NT2/D1 (cell line): ENCODE measurements at regions not wholly inside any gene's neighbourhood (a gene's known extent, or its start where the extent isn't known, plus 50 kb on each side); places are given as distances from the start of the nearest gene placed in this dataset.

Source experiments
- DNase-seq: peaks from one replicate; pipeline ENCODE4 v3.0.0-alpha.2; 2011; ENCODE audit warnings: low read depth, low spot score
- H3K27me3 ChIP-seq: 2 replicates; pipeline ENCODE4 v1.6.0; 2011; ENCODE audit warnings: mild to moderate bottlenecking; ENCODE audit not compliant: insufficient read length, insufficient read depth
- H3K36me3 ChIP-seq: 2 replicates; pipeline ENCODE4 v1.6.1; 2011; ENCODE audit warnings: mild to moderate bottlenecking, low read length, mixed read lengths; ENCODE audit not compliant: insufficient read depth, insufficient read length
- H3K4me1 ChIP-seq: 2 replicates; pipeline ENCODE4 v1.5.1; 2011; ENCODE audit not compliant: insufficient read depth, insufficient read length
- H3K4me3 ChIP-seq: 2 replicates; pipeline ENCODE4 v1.5.1; 2011; ENCODE audit warnings: low read depth; ENCODE audit not compliant: insufficient read length
- H3K9ac ChIP-seq: 2 replicates; pipeline ENCODE4 v1.6.0; 2011; ENCODE audit warnings: low read depth; ENCODE audit not compliant: insufficient read length
- H3K9me3 ChIP-seq: 2 replicates; pipeline ENCODE4 v1.5.1; 2011; ENCODE audit warnings: mild to moderate bottlenecking, low read length; ENCODE audit not compliant: insufficient read depth
- SUZ12 ChIP-seq: IDR thresholded peaks from 2 replicates; pipeline ENCODE4 v1.6.1; 2011; ENCODE audit not compliant: insufficient read length, insufficient read depth; ENCODE audit errors: extremely low read depth
- YY1 ChIP-seq: IDR thresholded peaks from 2 replicates; pipeline ENCODE4 v1.6.1; 2011; ENCODE audit not compliant: insufficient read length, insufficient read depth
- ZNF274 ChIP-seq: IDR thresholded peaks from 2 replicates; pipeline ENCODE4 v1.6.1; 2011; ENCODE audit warnings: mild to moderate bottlenecking, low read depth, low read length

GRCh38 chr6:1031720-1032119, 280.2 kb upstream of the FOXQ1 start:
- Histone ChIP-seq H3K4me1 (no peaks in the 10 kb centered on the region), H3K9me3 (no peaks in the 10 kb centered on the region), H3K9ac (no peak overlapping the region), H3K36me3 (no peaks in the 10 kb centered on the region), H3K4me3 (no peak overlapping the region), H3K27me3 (no peaks in the 10 kb centered on the region)
- TF ChIP-seq ZNF274: no peak
- no peak for TF ChIP-seq SUZ12
- TF ChIP-seq YY1: no peak
- DNase-seq: no peak

- TF ChIP-seq ZNF274 (no peak), YY1 (no peak), SUZ12 (no peak)
- no peaks in the 10 kb centered on the region for H3K4me1 ChIP-seq
- no peaks in the 10 kb centered on the region for H3K27me3 ChIP-seq
- H3K4me3 ChIP-seq: no peak overlapping the region
- no peak overlapping the region for H3K9ac ChIP-seq
- DNase-seq: no peak
- no peaks in the 10 kb centered on the region for H3K36me3 ChIP-seq
- H3K9me3 ChIP-seq: no peaks in the 10 kb centered on the region
These were observed 282.8 kb upstream of the FOXQ1 start for GRCh38 chr6:1029141-1029540.

GRCh38 chr6:1028723-1029122, 283.2 kb upstream of the FOXQ1 start:
- H3K36me3 ChIP-seq: no peaks in the 10 kb centered on the region
- no peak overlapping the region for H3K4me3 ChIP-seq
- TF ChIP-seq SUZ12 (no peak), YY1 (no peak), ZNF274 (no peak)
- no peak for DNase-seq
- H3K9me3 ChIP-seq: no peaks in the 10 kb centered on the region
- H3K9ac ChIP-seq: no peak overlapping the region
- H3K27me3 ChIP-seq: no peaks in the 10 kb centered on the region
- H3K4me1 ChIP-seq: no peaks in the 10 kb centered on the region

- TF ChIP-seq YY1 (no peak), ZNF274 (no peak), SUZ12 (no peak)
- DNase-seq: no peak
- peaks cover 4% of the 10 kb centered on the region for H3K27me3 ChIP-seq
- no peaks in the 10 kb centered on the region for H3K4me1 ChIP-seq
- H3K36me3 ChIP-seq: no peaks in the 10 kb centered on the region
- H3K4me3 ChIP-seq: no peak overlapping the region
- H3K9ac ChIP-seq: no peak overlapping the region
- no peaks in the 10 kb centered on the region for H3K9me3 ChIP-seq
These were observed 283.9 kb upstream of the FOXQ1 start for GRCh38 chr6:1027795-1028569.

- TF ChIP-seq ZNF274: no peak
- no peak for TF ChIP-seq SUZ12
- TF ChIP-seq YY1: no peak
- no peaks in the 10 kb centered on the region for H3K9me3 ChIP-seq
- DNase-seq: no peak
- H3K36me3 ChIP-seq: no peaks in the 10 kb centered on the region
- no peaks in the 10 kb centered on the region for H3K4me1 ChIP-seq
- no peak overlapping the region for H3K4me3 ChIP-seq
- H3K9ac ChIP-seq: no peak overlapping the region
- peaks cover 4% of the 10 kb centered on the region for H3K27me3 ChIP-seq
These were observed 284.6 kb upstream of the FOXQ1 start for GRCh38 chr6:1027109-1027794.

- Histone ChIP-seq H3K36me3 (no peaks in the 10 kb centered on the region), H3K4me1 (no peaks in the 10 kb centered on the region), H3K9ac (no peak overlapping the region), H3K4me3 (no peak overlapping the region), H3K9me3 (no peaks in the 10 kb centered on the region), H3K27me3 (peaks cover 4% of the 10 kb centered on the region)
- TF ChIP-seq SUZ12 (no peak), ZNF274 (no peak), YY1 (no peak)
- no peak for DNase-seq
These were observed 286.1 kb upstream of the FOXQ1 start for GRCh38 chr6:1025821-1026220.

- Histone ChIP-seq H3K9me3 (no peaks in the 10 kb centered on the region), H3K36me3 (no peaks in the 10 kb centered on the region), H3K4me3 (no peak overlapping the region), H3K4me1 (no peaks in the 10 kb centered on the region), H3K9ac (no peak overlapping the region), H3K27me3 (peaks cover 4% of the 10 kb centered on the region)
- TF ChIP-seq YY1 (no peak), ZNF274 (no peak), SUZ12 (no peak)
- no peak for DNase-seq
These were observed 287.3 kb upstream of the FOXQ1 start for GRCh38 chr6:1024587-1024986.
